Liver (tissue), 8 donors: ENCODE measurements at regions not wholly inside any gene's neighbourhood (a gene's known extent, or its start where the extent isn't known, plus 50 kb on each side); places are given as distances from the start of the nearest gene placed in this dataset.
A peak's percentile ranks its signal among the peaks of the same experiment; 100 is the strongest.

Source experiments
- DNase-seq: peaks from one replicate; pipeline ENCODE4 v3.0.0-alpha.2; 2017; ENCODE audit warnings: low spot score
- H3K27ac ChIP-seq, 2 donors: one replicate each; pipeline ENCODE4 v1.7.0; 2013; ENCODE audit warnings: inconsistent platforms in 2 of 2, low read length in 2 of 2, control low read depth in 1 of 2, low read depth in 1 of 2, mild to moderate bottlenecking in 1 of 2
- H3K27me3 ChIP-seq, 4 donors: one replicate each; pipeline versions ENCODE4 v1.6.1 to v1.7.0; 2013; ENCODE audit warnings: low read length in 3 of 4, inconsistent platforms in 1 of 4, mild to moderate bottlenecking in 1 of 4, moderate library complexity in 1 of 4; ENCODE audit not compliant: control insufficient read depth in 4 of 4, insufficient read depth in 4 of 4
- H3K36me3 ChIP-seq, 4 donors: one replicate each; pipeline versions ENCODE4 v1.6.1 to v1.7.0; 2013; ENCODE audit warnings: low read length in 3 of 4, mild to moderate bottlenecking in 3 of 4, low read depth in 1 of 4, moderate library complexity in 1 of 4; ENCODE audit not compliant: control insufficient read depth in 4 of 4, insufficient read depth in 3 of 4
- H3K4me1 ChIP-seq, 4 donors: one replicate each; pipeline versions ENCODE4 v1.6.1 to v1.7.0; 2013; ENCODE audit warnings: low read length in 3 of 4, mild to moderate bottlenecking in 3 of 4, moderate library complexity in 1 of 4; ENCODE audit not compliant: control insufficient read depth in 4 of 4, insufficient read depth in 4 of 4
- H3K4me3 ChIP-seq, 3 donors: one replicate each; pipeline versions ENCODE4 v1.6.1 to v1.7.0; 2013; ENCODE audit warnings: low read length in 3 of 3, control low read depth in 1 of 3, low read depth in 1 of 3, mild to moderate bottlenecking in 1 of 3
- H3K9ac ChIP-seq, 2 donors: one replicate each; pipeline ENCODE4 v1.7.0; 2013; ENCODE audit warnings: low read length in 2 of 2, mild to moderate bottlenecking in 2 of 2, moderate library complexity in 2 of 2, control low read depth in 1 of 2, low read depth in 1 of 2
- H3K9me3 ChIP-seq, 4 donors: one replicate each; pipeline versions ENCODE4 v1.6.1 to v1.7.0; 2013; ENCODE audit warnings: low read length in 3 of 4; ENCODE audit not compliant: control insufficient read depth in 4 of 4
- EGR1 ChIP-seq, 2 donors: IDR thresholded peaks; 2 replicates each; pipeline ENCODE4 v1.6.1; 2016 to 2018; ENCODE audit warnings: antibody characterized with exemption in 2 of 2, low read depth in 2 of 2
- FOXA2 ChIP-seq: IDR thresholded peaks from 2 replicates; pipeline ENCODE4 v1.6.1; 2016; ENCODE audit warnings: antibody characterized with exemption
- GABPA ChIP-seq, 2 donors: IDR thresholded peaks in 1 of 2; conservative IDR thresholded peaks in 1 of 2; 2 replicates each; pipeline ENCODE4 v1.6.1; 2016; ENCODE audit warnings: antibody characterized with exemption in 2 of 2, mild to moderate bottlenecking in 1 of 2, moderate library complexity in 1 of 2
- HNF4A ChIP-seq, 2 donors: conservative IDR thresholded peaks; 2 replicates each; pipeline ENCODE4 v1.6.1; 2016; ENCODE audit warnings: antibody characterized with exemption in 2 of 2, mild to moderate bottlenecking in 2 of 2
- JUND ChIP-seq, 2 donors: IDR thresholded peaks; 2 replicates each; pipeline ENCODE4 v1.6.1; 2016; ENCODE audit warnings: antibody characterized with exemption in 2 of 2
- MAX ChIP-seq: IDR thresholded peaks from 2 replicates; pipeline ENCODE4 v1.6.1; 2016; ENCODE audit warnings: antibody characterized with exemption
- NR2F2 ChIP-seq: IDR thresholded peaks from 2 replicates; pipeline ENCODE4 v1.6.1; 2016; ENCODE audit warnings: antibody characterized with exemption
- RAD21 ChIP-seq, 2 donors: IDR thresholded peaks; 2 replicates each; pipeline ENCODE4 v1.6.1; 2016; ENCODE audit warnings: antibody characterized with exemption in 2 of 2, mild to moderate bottlenecking in 2 of 2
- REST ChIP-seq: IDR thresholded peaks from 2 replicates; pipeline ENCODE4 v1.6.1; 2016; ENCODE audit warnings: antibody characterized with exemption, mild to moderate bottlenecking
- RXRA ChIP-seq, 2 donors: IDR thresholded peaks; 2 replicates each; pipeline ENCODE4 v1.6.1; 2017 to 2018; ENCODE audit warnings: antibody characterized with exemption in 2 of 2, mild to moderate bottlenecking in 1 of 2
- SP1 ChIP-seq: IDR thresholded peaks from 2 replicates; pipeline ENCODE4 v1.6.1; 2018; ENCODE audit warnings: antibody characterized with exemption, mild to moderate bottlenecking
- TAF1 ChIP-seq: conservative IDR thresholded peaks from 2 replicates; pipeline ENCODE4 v1.6.1; 2016; ENCODE audit warnings: antibody characterized with exemption, mild to moderate bottlenecking
- WGBS: extraction: QIAGEN DNeasy Blood & Tissue Kit; methylation state at CpG from one replicate; pipeline ENCODE4 v1.1.7; 2013; 5-methylcytosine and 5-hydroxymethylcytosine counted together
- TF ChIP-seq, protein P1 (sequence below): IDR thresholded peaks from 2 replicates; pipeline ENCODE4 v1.6.1; 2016; ENCODE audit warnings: antibody characterized with exemption
- TF ChIP-seq, protein P2 (sequence below): fragments of 150-350 bp; IDR thresholded peaks from 2 replicates; pipeline ENCODE4 v1.5.1; 2017; ENCODE audit warnings: improper control_type of control experiment, low read depth, low read length; ENCODE audit not compliant: missing input control
- donor health status: healthy.
- donor health status: healthy.
- donor health status: healthy.
- donor health status: healthy.
- donor health status: healthy.

DNA sequence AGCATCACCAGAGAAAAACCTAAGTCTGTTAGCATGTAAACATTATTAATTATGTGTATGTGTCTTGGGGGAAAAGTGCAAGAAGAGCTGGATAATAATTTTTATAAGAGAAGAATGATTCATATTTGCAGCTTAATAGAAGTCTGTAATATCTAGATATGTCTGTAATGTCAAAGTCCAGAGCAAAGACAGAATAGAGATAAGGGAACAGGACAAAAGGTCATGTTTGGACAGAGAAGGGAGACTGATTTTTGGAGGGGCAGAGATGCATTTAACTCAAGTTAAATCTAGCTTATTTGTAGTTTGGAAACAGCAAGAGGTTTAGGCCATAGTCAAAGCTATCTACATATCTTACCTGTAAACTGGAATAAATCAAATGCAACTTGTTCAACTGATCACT is 61.2 kb downstream of the MAGED1 start:
- Histone ChIP-seq H3K27me3 (no peaks in the 10 kb centered on the region), H3K36me3 (no peaks in the 10 kb centered on the region), H3K9ac (no peak overlapping the region), H3K9me3 (peaks cover 0 to 2% (median 0%) of the 10 kb centered on the region in 4 donors), H3K4me3 (no peak overlapping the region), H3K27ac (no peak overlapping the region), H3K4me1 (peaks cover 0 to 11% (median 7%) of the 10 kb centered on the region in 4 donors)
- DNase-seq: no peak
- TF ChIP-seq RXRA (IDR thresholded peaks at IDR 0.05) (no peak), HNF4A (conservative IDR thresholded peaks at IDR 0.05) (peak; percentile 62 to 67)
- TF ChIP-seq, protein P1, sequence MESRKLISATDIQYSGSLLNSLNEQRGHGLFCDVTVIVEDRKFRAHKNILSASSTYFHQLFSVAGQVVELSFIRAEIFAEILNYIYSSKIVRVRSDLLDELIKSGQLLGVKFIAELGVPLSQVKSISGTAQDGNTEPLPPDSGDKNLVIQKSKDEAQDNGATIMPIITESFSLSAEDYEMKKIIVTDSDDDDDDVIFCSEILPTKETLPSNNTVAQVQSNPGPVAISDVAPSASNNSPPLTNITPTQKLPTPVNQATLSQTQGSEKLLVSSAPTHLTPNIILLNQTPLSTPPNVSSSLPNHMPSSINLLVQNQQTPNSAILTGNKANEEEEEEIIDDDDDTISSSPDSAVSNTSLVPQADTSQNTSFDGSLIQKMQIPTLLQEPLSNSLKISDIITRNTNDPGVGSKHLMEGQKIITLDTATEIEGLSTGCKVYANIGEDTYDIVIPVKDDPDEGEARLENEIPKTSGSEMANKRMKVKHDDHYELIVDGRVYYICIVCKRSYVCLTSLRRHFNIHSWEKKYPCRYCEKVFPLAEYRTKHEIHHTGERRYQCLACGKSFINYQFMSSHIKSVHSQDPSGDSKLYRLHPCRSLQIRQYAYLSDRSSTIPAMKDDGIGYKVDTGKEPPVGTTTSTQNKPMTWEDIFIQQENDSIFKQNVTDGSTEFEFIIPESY: no peak

DNA sequence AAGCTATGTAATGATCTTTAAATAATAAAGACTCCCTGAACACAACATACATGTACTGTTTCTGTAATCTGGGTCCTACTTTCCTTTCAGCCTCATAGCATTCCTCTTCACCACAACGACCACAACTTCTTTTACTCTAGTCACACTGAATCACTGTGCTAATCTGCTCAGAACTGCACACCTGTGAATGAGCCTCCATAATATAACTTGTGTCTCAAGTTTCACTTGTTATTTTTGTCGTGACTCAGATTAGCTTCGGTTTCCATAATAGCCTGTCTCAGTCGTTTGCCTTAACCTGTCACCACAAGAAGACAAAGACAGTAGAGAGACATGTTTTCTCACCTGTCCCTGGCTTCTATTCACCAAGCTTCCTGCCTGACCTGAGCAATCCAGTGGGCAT is 61.8 kb downstream of the MAGED1 start:
- Histone ChIP-seq H3K27ac (no peak overlapping the region), H3K27me3 (no peaks in the 10 kb centered on the region), H3K9ac (no peak overlapping the region), H3K36me3 (no peaks in the 10 kb centered on the region), H3K9me3 (peaks cover 0 to 2% (median 0%) of the 10 kb centered on the region in 4 donors), H3K4me3 (no peak overlapping the region), H3K4me1 (peaks cover 0 to 11% (median 7%) of the 10 kb centered on the region in 4 donors)
- TF ChIP-seq JUND (IDR thresholded peaks at IDR 0.05) (no peak), REST (no peak), NR2F2 (no peak), RAD21 (IDR thresholded peaks at IDR 0.05) (no peak), FOXA2 (no peak), RXRA (IDR thresholded peaks at IDR 0.05) (no peak), HNF4A (conservative IDR thresholded peaks at IDR 0.05) (no peak), EGR1 (IDR thresholded peaks at IDR 0.05; ENCODE audit: low read depth in 2 of 2) (no peak), MAX (no peak), TAF1 (no peak), SP1 (no peak), GABPA (IDR thresholded peaks at IDR 0.05 in 1 of 2, conservative IDR thresholded peaks at IDR 0.05 in 1 of 2) (no peak)
- TF ChIP-seq, protein P1: no peak
- TF ChIP-seq, protein P2, sequence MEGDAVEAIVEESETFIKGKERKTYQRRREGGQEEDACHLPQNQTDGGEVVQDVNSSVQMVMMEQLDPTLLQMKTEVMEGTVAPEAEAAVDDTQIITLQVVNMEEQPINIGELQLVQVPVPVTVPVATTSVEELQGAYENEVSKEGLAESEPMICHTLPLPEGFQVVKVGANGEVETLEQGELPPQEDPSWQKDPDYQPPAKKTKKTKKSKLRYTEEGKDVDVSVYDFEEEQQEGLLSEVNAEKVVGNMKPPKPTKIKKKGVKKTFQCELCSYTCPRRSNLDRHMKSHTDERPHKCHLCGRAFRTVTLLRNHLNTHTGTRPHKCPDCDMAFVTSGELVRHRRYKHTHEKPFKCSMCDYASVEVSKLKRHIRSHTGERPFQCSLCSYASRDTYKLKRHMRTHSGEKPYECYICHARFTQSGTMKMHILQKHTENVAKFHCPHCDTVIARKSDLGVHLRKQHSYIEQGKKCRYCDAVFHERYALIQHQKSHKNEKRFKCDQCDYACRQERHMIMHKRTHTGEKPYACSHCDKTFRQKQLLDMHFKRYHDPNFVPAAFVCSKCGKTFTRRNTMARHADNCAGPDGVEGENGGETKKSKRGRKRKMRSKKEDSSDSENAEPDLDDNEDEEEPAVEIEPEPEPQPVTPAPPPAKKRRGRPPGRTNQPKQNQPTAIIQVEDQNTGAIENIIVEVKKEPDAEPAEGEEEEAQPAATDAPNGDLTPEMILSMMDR: no peak
- WGBS: 62% methylated on average over 4 of the region's 4 CpGs
- DNase-seq: no peak
